AG08395 (cell line): ENCODE measurements at regions not wholly inside any gene's neighbourhood (a gene's known extent, or its start where the extent isn't known, plus 50 kb on each side); places are given as distances from the start of the nearest gene placed in this dataset.
"Not testable (repeated sequence)": the region's sequence is repeated elsewhere in the genome, so short reads cannot be mapped to it uniquely, and the experiment has no call there.

Experiments
- DNase-seq: peaks from one replicate; pipeline ENCODE4 v3.0.0; 2012; ENCODE audit warnings: mixed read lengths, low spot score

DNA sequence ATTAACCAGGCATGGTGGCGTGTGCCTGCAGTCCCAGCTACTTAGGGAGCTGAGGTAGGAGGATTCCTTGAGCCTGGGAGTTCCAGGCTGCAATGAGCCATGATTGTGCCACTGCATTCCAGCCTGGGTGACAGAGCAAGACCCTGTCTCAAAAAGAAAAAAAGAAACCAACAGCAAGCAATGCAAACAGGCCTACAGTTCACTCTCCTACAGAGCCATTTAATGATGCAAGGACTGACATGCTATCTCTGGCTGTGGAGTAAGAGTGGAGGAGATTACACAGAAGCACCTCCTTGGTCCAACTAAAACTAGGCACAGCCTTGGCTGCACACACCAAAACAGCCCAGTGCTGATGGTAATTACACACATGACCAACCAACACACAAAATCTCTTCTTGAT lies 127.5 kb upstream of the SOD1 start:
- no peak for DNase-seq

- no peak for DNase-seq
These were observed 128.4 kb upstream of the SOD1 start for GRCh38 chr21:31530897-31531705.

- DNase-seq = no peak
These were observed 129.1 kb upstream of the SOD1 start for GRCh38 chr21:31530364-31530763.

GRCh38 chr21:31529406-31529805 lies 130.1 kb upstream of the SOD1 start:
- DNase-seq = no peak

DNA sequence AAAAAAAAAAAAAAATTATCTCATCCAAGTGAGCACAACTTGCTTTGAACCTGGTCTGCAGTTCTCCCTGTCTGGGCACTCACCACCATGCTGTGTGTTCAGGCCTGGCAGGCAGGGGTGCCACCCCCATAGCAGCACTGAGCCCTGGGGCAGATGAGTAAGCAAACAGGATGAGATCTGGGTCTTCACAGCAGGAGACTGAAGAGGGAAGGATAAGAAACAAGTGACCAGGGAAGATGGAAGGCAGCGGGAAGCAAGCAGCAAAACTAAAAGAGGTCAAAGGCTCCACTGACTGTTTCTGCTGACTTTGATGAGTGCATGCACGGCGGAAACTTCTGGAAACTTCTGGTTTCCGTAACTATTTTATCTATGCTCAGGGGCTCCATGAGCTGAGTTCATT lies 133.5 kb upstream of the SOD1 start:
- DNase-seq = no peak

DNA sequence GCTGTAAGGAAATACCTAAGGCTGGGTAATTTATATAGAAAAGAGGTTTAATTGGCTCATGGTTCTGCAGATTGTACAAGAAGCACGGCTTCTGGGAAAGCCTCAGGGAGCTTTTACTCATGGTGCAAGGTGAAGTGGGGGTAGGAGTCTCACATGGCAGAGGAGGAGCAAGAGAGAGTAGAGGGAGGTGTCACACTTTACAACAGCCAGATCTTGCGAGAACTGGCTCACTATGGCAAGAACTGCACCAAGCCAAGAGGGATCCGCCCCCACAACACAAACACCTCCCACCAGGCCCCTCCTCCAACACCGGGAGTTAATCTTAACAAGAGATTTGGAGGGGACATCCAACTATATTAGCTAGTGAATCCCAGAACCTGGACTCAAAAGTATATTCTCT lies 135.4 kb upstream of the SOD1 start:
- DNase-seq = no peak

DNA sequence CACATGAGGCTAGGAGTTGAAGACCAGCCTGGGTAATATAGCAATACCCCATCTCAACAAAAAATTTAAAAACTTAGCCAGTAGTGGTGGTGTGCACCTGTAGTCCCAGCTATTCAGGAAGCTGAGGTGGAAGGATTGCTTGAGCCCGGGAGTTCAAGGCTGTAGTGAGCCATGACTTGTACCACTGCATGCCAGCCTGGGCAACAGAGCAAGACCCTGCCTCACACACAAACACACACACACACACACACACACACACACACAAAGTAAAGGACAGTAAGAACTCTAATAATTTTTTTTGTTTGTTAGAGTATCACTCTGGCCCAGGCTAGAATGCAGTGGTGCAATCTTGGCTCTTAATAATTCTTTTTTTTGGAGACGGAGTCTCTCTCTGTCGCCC lies 138.0 kb upstream of the SOD1 start:
- DNase-seq = no peak

GRCh38 chr21:31520561-31521098 lies 138.9 kb upstream of the SOD1 start:
- no peak for DNase-seq

DNA sequence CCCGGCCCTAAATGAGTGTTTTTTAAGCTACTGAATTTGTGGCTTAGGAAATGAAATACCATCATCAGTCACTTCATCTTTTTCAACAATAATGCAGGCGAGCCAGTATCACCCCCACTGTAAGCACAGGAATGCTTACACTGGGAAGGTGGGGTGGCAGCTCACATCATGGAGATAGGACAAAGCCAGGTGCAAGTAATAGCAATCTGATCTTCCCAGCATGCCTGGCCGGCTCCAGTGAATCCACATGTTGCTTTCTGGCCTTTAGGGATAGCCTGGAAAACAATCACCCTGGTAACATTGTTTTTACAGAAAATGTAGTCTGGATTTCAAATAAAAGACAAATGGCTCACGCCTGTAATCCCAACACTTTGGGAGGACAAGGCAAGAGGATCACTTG lies 140.9 kb upstream of the SOD1 start:
- no peak for DNase-seq

DNA sequence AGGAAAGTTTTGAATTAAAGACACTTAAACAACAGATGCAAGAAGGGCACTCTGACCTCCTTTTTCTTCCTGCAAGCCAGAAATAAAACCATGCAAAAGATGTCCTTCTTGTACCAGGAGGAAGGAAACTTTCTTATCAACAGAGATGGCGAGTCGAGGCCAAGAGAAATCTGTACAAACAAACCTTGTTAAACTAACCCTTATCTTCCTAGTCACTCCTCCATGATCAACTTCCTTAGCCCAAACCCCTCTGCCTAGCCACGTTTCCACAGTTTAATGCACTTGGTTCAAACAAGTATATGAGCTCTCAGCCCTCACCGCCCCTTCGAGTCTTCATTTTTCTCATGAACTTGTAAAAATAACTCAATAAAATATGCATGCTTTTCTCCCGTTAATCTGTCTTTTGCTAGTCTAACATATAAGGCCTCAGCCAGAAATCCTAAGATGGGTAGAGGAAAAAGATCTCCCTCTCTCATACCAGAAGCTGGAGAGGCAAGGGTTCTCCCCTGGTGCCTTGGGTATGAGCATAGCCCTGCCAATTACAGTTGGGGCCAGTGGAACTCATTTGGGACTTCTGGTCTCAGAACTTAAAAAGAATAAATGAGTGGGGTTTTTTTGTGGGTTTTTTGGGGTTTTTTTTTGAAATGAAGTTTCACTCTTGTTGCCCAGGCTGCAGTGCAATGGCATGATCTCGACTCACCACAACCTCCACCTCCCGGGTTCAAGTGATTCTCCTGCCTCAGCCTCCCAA lies 141.7 kb upstream of the SOD1 start:
- DNase-seq = no peak

- DNase-seq = no peak
These were observed 144.2 kb upstream of the SOD1 start for GRCh38 chr21:31515253-31515652.

GRCh38 chr21:31514598-31514997 lies 144.9 kb upstream of the SOD1 start:
- DNase-seq = no peak

GRCh38 chr21:31513541-31513940 lies 146.0 kb upstream of the SOD1 start:
- not testable (repeated sequence) for DNase-seq

GRCh38 chr21:31511999-31512398 lies 147.5 kb upstream of the SOD1 start:
- not testable (repeated sequence) for DNase-seq

- no peak for DNase-seq
These were observed 148.2 kb upstream of the SOD1 start for GRCh38 chr21:31511258-31511657.

DNA sequence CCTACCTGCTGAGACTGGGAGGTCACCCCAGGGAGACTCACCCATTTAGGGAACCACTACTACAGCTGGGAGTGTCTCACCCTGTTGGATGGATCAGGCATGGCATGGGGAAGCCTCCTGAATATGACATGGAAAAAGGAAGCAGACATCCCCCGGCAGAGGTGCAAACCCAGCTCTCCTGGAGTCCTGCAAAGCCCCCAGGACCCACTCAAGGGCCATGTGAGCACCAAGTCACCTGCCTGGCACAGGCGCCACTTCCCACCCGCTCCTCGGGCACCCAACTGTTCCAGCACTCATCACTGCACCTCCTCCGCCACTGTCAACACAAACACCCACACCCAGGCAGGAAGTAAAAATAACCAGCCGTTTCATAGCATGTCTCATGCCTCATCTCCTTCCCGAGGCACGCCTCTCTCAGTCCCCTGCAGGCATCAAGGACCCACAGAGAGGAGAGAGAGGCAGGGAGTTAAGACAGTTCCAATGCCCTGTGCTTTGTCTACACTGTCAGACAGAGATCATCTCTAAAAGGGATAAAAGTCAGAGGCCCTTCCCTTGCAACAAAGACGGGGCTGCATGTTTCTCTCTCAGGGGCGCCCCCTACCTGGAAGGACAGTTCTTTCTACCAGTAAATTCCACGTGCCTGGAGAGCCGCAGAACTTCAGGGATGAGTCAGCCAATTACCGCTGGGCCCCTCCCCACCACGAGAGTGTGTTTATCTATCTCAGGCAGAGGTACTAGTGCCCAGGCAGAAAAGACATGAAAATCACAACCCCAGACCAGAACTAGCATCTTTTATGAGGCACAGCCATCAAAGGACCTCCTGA lies 150.1 kb upstream of the SOD1 start:
- DNase-seq = no peak

GRCh38 chr21:31505975-31506374 lies 153.5 kb upstream of the SOD1 start:
- no peak for DNase-seq

DNA sequence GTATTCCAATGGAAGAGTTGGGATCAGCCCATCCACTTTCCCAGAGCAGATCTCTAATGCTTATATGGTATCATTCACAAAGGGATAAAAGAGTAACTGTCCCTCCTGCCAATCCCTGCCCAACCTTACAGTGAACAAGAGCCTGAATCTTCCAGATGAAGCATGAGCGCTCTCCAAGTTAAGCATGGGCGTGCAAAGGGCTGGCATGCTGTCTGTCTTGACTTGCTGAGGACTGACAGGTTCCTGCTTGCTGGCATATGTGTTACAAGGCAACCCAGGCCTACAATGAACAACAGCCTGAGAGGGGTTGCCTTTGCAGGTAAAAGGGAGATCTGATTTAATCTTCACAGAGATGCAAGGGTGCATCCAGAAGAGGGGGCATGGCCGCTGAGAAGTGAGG lies 155.6 kb upstream of the SOD1 start:
- DNase-seq = no peak

- no peak for DNase-seq
These were observed 156.0 kb upstream of the SOD1 start for GRCh38 chr21:31503467-31503866.

DNA sequence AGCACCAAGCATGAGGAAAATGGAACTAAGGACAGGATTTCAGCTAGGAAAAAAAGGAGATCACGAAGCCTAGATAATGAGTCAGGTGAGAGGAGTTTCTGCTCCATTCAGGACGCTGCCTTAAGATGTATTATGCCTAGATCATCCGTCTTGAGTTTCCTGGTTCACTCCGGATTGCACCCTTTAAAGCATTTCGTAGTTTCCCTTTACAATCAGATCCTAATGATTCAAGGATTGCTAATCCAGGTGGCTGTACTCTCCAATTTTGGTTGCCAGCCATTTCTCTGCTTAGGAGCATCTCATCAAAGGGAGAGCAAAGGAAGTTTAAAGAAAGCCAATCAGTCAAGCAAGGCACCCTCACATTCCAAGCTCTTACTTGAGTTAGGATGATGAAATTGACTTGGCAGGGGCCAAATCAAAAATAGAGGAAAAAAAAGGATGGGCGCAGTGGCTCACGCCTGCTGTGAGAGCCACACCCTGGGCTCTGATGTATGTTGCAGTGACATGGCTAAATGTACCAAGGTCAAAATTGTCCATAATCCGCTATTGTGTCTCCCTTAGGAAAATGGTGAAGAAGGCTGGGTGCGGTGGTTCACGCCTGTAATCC lies 156.9 kb upstream of the SOD1 start:
- no peak for DNase-seq

GRCh38 chr21:31501926-31502325 lies 157.6 kb upstream of the SOD1 start:
- DNase-seq = no peak

- DNase-seq = no peak
These were observed 156.9 kb upstream of the TIAM1 start for GRCh38 chr21:31500982-31501381.
